H1 (cell line): ENCODE measurements at regions not wholly inside any gene's neighbourhood (a gene's known extent, or its start where the extent isn't known, plus 50 kb on each side); places are given as distances from the start of the nearest gene placed in this dataset.

ENCODE experiments used
- CTCF ChIA-PET: fragments of 300-600 bp; sonication (Branson Sonifier 250); formaldehyde crosslinking; loops from one replicate; lab custom pipeline; 2021; ENCODE audit not compliant: partially characterized antibody; lab: Charles Lee
- POLR2A ChIA-PET: fragments of 300-600 bp; sonication (Branson Sonifier 250); formaldehyde crosslinking; loops from one replicate; lab custom pipeline; 2021; ENCODE audit warnings: inconsistent platforms; ENCODE audit not compliant: partially characterized antibody; lab: Charles Lee
- DNase-seq, 2 experiments: peaks; one replicate each; pipeline versions ENCODE4 v3.0.0 to v3.0.0-alpha.2; 2010 to 2022; ENCODE audit warnings: low spot score in 2 of 2, low read depth in 1 of 2, mixed read lengths in 1 of 2
- FAIRE-seq: peaks from 2 replicates; lab custom pipeline; 2011; peaks lifted over from hg19 to GRCh38; lab: Jason Lieb, UNC
- H2AFZ ChIP-seq: 2 replicates; pipeline ENCODE4 v1.8.1; 2012; ENCODE audit warnings: low read length, inconsistent platforms
- H2AK5ac ChIP-seq: 2 replicates; pipeline ENCODE4 v1.6.1; 2013; ENCODE audit warnings: low read depth, low read length
- H2BK120ac ChIP-seq: replicated peaks from 2 replicates; pipeline ENCODE3; 2013; ENCODE audit warnings: low read depth, low read length, inconsistent platforms
- H2BK12ac ChIP-seq: 2 replicates; pipeline ENCODE4 v1.6.1; 2013; ENCODE audit warnings: low read depth, low read length
- H2BK15ac ChIP-seq: 2 replicates; pipeline ENCODE4 v1.6.1; 2013; ENCODE audit warnings: low read length
- H2BK20ac ChIP-seq: 2 replicates; pipeline ENCODE4 v1.6.1; 2013; ENCODE audit warnings: low read length
- H2BK5ac ChIP-seq: 2 replicates; pipeline ENCODE4 v1.6.1; 2013; ENCODE audit warnings: low read depth, low read length
- H3K14ac ChIP-seq: 2 replicates; pipeline ENCODE4 v1.6.1; 2013; ENCODE audit warnings: inconsistent platforms; ENCODE audit not compliant: insufficient read length
- H3K18ac ChIP-seq: 2 replicates; pipeline ENCODE4 v1.6.1; 2013; ENCODE audit warnings: low read length; ENCODE audit errors: extremely low read depth
- H3K23ac ChIP-seq: 2 replicates; pipeline ENCODE4 v1.6.1; 2013; ENCODE audit warnings: inconsistent platforms; ENCODE audit not compliant: insufficient read length
- H3K23me2 ChIP-seq: 2 replicates; pipeline ENCODE4 v1.6.1; 2013; ENCODE audit warnings: low read depth, low read length
- H3K27ac ChIP-seq: 2 replicates; pipeline ENCODE4 v1.6.1; 2011; ENCODE audit warnings: low read depth, low read length, inconsistent platforms
- H3K27me3 ChIP-seq, 4 experiments: replicated peaks in 1 of 4; 1 replicate in 1 of 4; 2 replicates in 3 of 4; pipeline versions ENCODE4 v1.6.1 to v1.8.1; 2011 to 2013; ENCODE audit warnings: low read length in 3 of 4, mild to moderate bottlenecking in 3 of 4, inconsistent platforms in 2 of 4, mixed read lengths in 2 of 4, moderate library complexity in 1 of 4; ENCODE audit not compliant: control insufficient read depth in 3 of 4, insufficient read depth in 3 of 4; ENCODE audit errors: extremely low read depth in 1 of 4
- H3K36me3 ChIP-seq, 4 experiments: 2 replicates each; pipeline versions ENCODE4 v1.6.1 to v1.8.1; 2011 to 2013; ENCODE audit warnings: mild to moderate bottlenecking in 4 of 4, low read length in 3 of 4, moderate library complexity in 2 of 4, control low read depth in 1 of 4, inconsistent platforms in 1 of 4; ENCODE audit not compliant: insufficient read depth in 4 of 4, control insufficient read depth in 2 of 4
- H3K4ac ChIP-seq: replicated peaks from 2 replicates; pipeline ENCODE3; 2013; ENCODE audit warnings: low read length, low read depth, mixed read lengths, inconsistent platforms; ENCODE audit not compliant: insufficient read length
- H3K4me1 ChIP-seq, 4 experiments: replicated peaks in 1 of 4; 1 replicate in 1 of 4; 2 replicates in 3 of 4; pipeline versions ENCODE4 v1.6.1 to v1.8.1; 2011 to 2013; ENCODE audit warnings: low read length in 3 of 4, inconsistent platforms in 2 of 4, mixed read lengths in 1 of 4; ENCODE audit not compliant: insufficient read depth in 4 of 4, control insufficient read depth in 3 of 4
- H3K4me2 ChIP-seq, 2 experiments: 2 replicates each; pipeline versions ENCODE4 v1.6.1 to v1.8.1; 2011 to 2013; ENCODE audit warnings: low read depth in 2 of 2, low read length in 2 of 2, control low read depth in 1 of 2, inconsistent platforms in 1 of 2, mild to moderate bottlenecking in 1 of 2; ENCODE audit not compliant: insufficient read depth in 1 of 2
- H3K4me3 ChIP-seq, 4 experiments: fragments of 200-600, 300-600 bp in 1 of 4; sonication (generic), shearing (Covaris generic), sonication (Bioruptor Twin) in 1 of 4; 2 replicates each; pipeline versions ENCODE4 v1.5.1 to v1.8.1; 2011 to 2016; ENCODE audit warnings: low read length in 4 of 4, low read depth in 3 of 4, control low read depth in 2 of 4, inconsistent platforms in 2 of 4, mild to moderate bottlenecking in 2 of 4, mixed read lengths in 1 of 4, moderate library complexity in 1 of 4; ENCODE audit not compliant: insufficient read depth in 2 of 4; ENCODE audit errors: extremely low read depth in 1 of 4
- H3K56ac ChIP-seq: replicated peaks from 2 replicates; pipeline ENCODE3; 2013; ENCODE audit warnings: low read depth, mild to moderate bottlenecking, mixed read lengths, low read length, inconsistent platforms; ENCODE audit not compliant: insufficient read length
- H3K79me1 ChIP-seq: 2 replicates; pipeline ENCODE4 v1.6.1; 2013; ENCODE audit warnings: low read depth, low read length, control low read depth
- H3K79me2 ChIP-seq, 2 experiments: 2 replicates each; pipeline versions ENCODE4 v1.6.1 to v1.8.1; 2012 to 2013; ENCODE audit warnings: low read length in 2 of 2, mild to moderate bottlenecking in 2 of 2, inconsistent platforms in 1 of 2; ENCODE audit not compliant: insufficient read depth in 2 of 2, control insufficient read depth in 1 of 2
- H3K9ac ChIP-seq, 4 experiments: replicated peaks in 1 of 4; 1 replicate in 1 of 4; 2 replicates in 3 of 4; pipeline versions ENCODE4 v1.6.1 to v1.8.1; 2011 to 2013; ENCODE audit warnings: low read depth in 3 of 4, low read length in 3 of 4, control low read depth in 2 of 4, mild to moderate bottlenecking in 2 of 4, moderate library complexity in 2 of 4, inconsistent platforms in 1 of 4; ENCODE audit errors: extremely low read depth in 1 of 4
- H3K9me3 ChIP-seq, 2 experiments: 2 replicates each; pipeline versions ENCODE4 v1.6.1 to v1.8.1; 2012 to 2013; ENCODE audit warnings: mild to moderate bottlenecking in 2 of 2, moderate library complexity in 2 of 2, control low read depth in 1 of 2, inconsistent platforms in 1 of 2, low read depth in 1 of 2, low read length in 1 of 2, mixed read lengths in 1 of 2; ENCODE audit not compliant: insufficient read depth in 2 of 2
- H4K20me1 ChIP-seq, 2 experiments: replicated peaks in 1 of 2; 2 replicates each; pipeline versions ENCODE3 to v1.8.1; 2011 to 2013; ENCODE audit warnings: inconsistent platforms in 2 of 2, low read length in 2 of 2, mild to moderate bottlenecking in 1 of 2; ENCODE audit not compliant: insufficient read depth in 2 of 2, control insufficient read depth in 1 of 2
- H4K5ac ChIP-seq: 2 replicates; pipeline ENCODE4 v1.6.1; 2013; ENCODE audit warnings: low read length, low read depth, mixed read lengths, inconsistent platforms; ENCODE audit not compliant: insufficient read length
- H4K8ac ChIP-seq: 2 replicates; pipeline ENCODE4 v1.8.0; 2013; ENCODE audit warnings: mild to moderate bottlenecking, moderate library complexity, low read length, inconsistent platforms; ENCODE audit not compliant: insufficient read depth; ENCODE audit errors: extremely low read depth
- H4K91ac ChIP-seq: replicated peaks from 2 replicates; pipeline ENCODE3; 2013; ENCODE audit warnings: low read length, mixed read lengths, inconsistent platforms; ENCODE audit not compliant: insufficient read length
- BRCA1 ChIP-seq: IDR thresholded peaks from 2 replicates; pipeline ENCODE4 v1.6.1; 2012; ENCODE audit warnings: low read depth, low read length, improper control_type of control experiment
- CHD2 ChIP-seq: IDR thresholded peaks from 2 replicates; pipeline ENCODE4 v1.6.1; 2012; ENCODE audit warnings: low read length, improper control_type of control experiment
- CREB1 ChIP-seq: IDR thresholded peaks from 2 replicates; pipeline ENCODE4 v1.6.1; 2012; ENCODE audit warnings: inconsistent platforms
- KDM4A ChIP-seq: IDR thresholded peaks from one replicate; pipeline ENCODE4 v1.7.1; 2012; ENCODE audit warnings: low read depth, mild to moderate bottlenecking, moderate library complexity, low read length, inconsistent platforms; ENCODE audit not compliant: severe bottlenecking
- MAFK ChIP-seq: IDR thresholded peaks from 2 replicates; pipeline ENCODE4 v1.6.1; 2012; ENCODE audit warnings: low read depth, mild to moderate bottlenecking, improper control_type of control experiment, low read length
- NRF1 ChIP-seq: IDR thresholded peaks from 2 replicates; pipeline ENCODE4 v1.6.1; 2011; ENCODE audit warnings: mild to moderate bottlenecking, low read depth, low read length, improper control_type of control experiment
- POLR2AphosphoS5 ChIP-seq: IDR thresholded peaks from 2 replicates; pipeline ENCODE4 v1.6.1; 2011; ENCODE audit warnings: low read depth, low read length
- SAP30 ChIP-seq: fragments of 300-600 bp; sonication (generic); IDR thresholded peaks from 2 replicates; pipeline ENCODE4 v1.7.1; 2012; ENCODE audit warnings: low read length, moderate library complexity, mild to moderate bottlenecking, inconsistent platforms; ENCODE audit not compliant: insufficient read depth, insufficient replicate concordance
- SP2 ChIP-seq: IDR thresholded peaks from 2 replicates; pipeline ENCODE4 v1.6.1; 2012; ENCODE audit warnings: mild to moderate bottlenecking, low read length, inconsistent platforms
- WGBS, 2 experiments: shearing (Covaris generic) in 1 of 2; methylation state at CpG; one replicate each; pipeline versions ENCODE4 v1.1.6 to v1.1.7; 2013 to 2015; ENCODE audit warnings: low lambda C conversion rate in 2 of 2, mixed read lengths in 2 of 2, inconsistent platforms in 1 of 2, low coverage in 1 of 2, missing lambda C conversion rate in 1 of 2; ENCODE audit not compliant: insufficient replicate concordance in 2 of 2, insufficient coverage in 1 of 2, insufficient read length in 1 of 2; ENCODE audit errors: extremely low coverage in 1 of 2, missing lambda C conversion rate in 1 of 2; 5-methylcytosine and 5-hydroxymethylcytosine counted together

GRCh38 chrX:39574178-39574577 is 523.6 kb downstream of the BCOR start:
- Histone ChIP-seq H3K4me3 (no peak overlapping the region), H3K79me1 (no peaks in the 10 kb centered on the region), H4K5ac (no peak overlapping the region), H3K9me3 (no peaks in the 10 kb centered on the region), H2AK5ac (no peak overlapping the region), H4K91ac (no peak overlapping the region), H3K27me3 (no peaks in the 10 kb centered on the region), H2BK15ac (no peak overlapping the region), H3K14ac (no peak overlapping the region), H4K8ac (no peak overlapping the region), H3K4me1 (no peaks in the 10 kb centered on the region; a peak in 1 of 7 replicates), H3K36me3 (no peaks in the 10 kb centered on the region), H2BK5ac (no peak overlapping the region), H3K9ac (no peak overlapping the region), H2BK12ac (no peak overlapping the region), H2BK120ac (no peak overlapping the region), H2BK20ac (no peak overlapping the region), H3K27ac (no peak overlapping the region), H3K4ac (no peak overlapping the region), H4K20me1 (no peaks in the 10 kb centered on the region), H3K23ac (no peak overlapping the region), H3K56ac (no peak overlapping the region), H2AFZ (no peak overlapping the region), H3K79me2 (no peaks in the 10 kb centered on the region), H3K4me2 (no peak overlapping the region), H3K18ac (no peak overlapping the region), H3K23me2 (no peaks in the 10 kb centered on the region)
- POLR2A ChIA-PET = no interaction called here
- CTCF ChIA-PET = no interaction called here
- TF ChIP-seq CREB1 (no peak), BRCA1 (no peak), POLR2AphosphoS5 (no peak), KDM4A (no peak), SAP30 (no peak), MAFK (no peak), CHD2 (no peak), NRF1 (no peak), SP2 (no peak)
- peak; percentile 57 for FAIRE-seq
- 97% methylated on average over 3 of the region's 3 CpGs; no CpG with 5 or more reads in 1 of the 2 experiments for WGBS, 2 experiments
- DNase-seq = no peak
